ENCODE measurements at regions not wholly inside any gene's neighbourhood (a gene's known extent, or its start where the extent isn't known, plus 50 kb on each side); places are given as distances from the start of the nearest gene placed in this dataset.

- H3K9me3 Mint-ChIP-seq = no peaks in the 10 kb centered on the region
- no peak overlapping the region for H3K27ac Mint-ChIP-seq
- no peak for TF ChIP-seq CTCF (IDR thresholded peaks at IDR 0.05; ENCODE audit: unreplicated experiment)
- H3K27me3 Mint-ChIP-seq (ENCODE audit: low read depth) = peaks cover 53% of the 10 kb centered on the region
- no peaks in the 10 kb centered on the region for H3K36me3 Mint-ChIP-seq
- DNase-seq (ENCODE audit: low spot score in 2 of 2, unreplicated experiment in 2 of 2) = no peak
- no peaks in the 10 kb centered on the region for H3K4me1 Mint-ChIP-seq
- H3K4me3 Mint-ChIP-seq = no peak overlapping the region
Observed at GRCh38 chr22:27080036-27080578, 422.7 kb downstream of the MIAT start.

- Mint-ChIP-seq H3K4me3 (no peak overlapping the region), H3K27me3 (ENCODE audit: low read depth) (peaks cover 55% of the 10 kb centered on the region), H3K27ac (no peak overlapping the region), H3K4me1 (no peaks in the 10 kb centered on the region), H3K36me3 (no peaks in the 10 kb centered on the region), H3K9me3 (no peaks in the 10 kb centered on the region)
- no peak for DNase-seq (ENCODE audit: low spot score in 2 of 2, unreplicated experiment in 2 of 2)
- no peak for TF ChIP-seq CTCF (IDR thresholded peaks at IDR 0.05; ENCODE audit: unreplicated experiment)
Observed at GRCh38 chr22:27080863-27081262, 423.5 kb downstream of the MIAT start.

GRCh38 chr22:27083610-27084009 lies 426.2 kb downstream of the MIAT start:
- H3K27me3 Mint-ChIP-seq (ENCODE audit: low read depth) = peaks cover 42% of the 10 kb centered on the region
- TF ChIP-seq CTCF (IDR thresholded peaks at IDR 0.05; ENCODE audit: unreplicated experiment) = no peak
- DNase-seq (ENCODE audit: low spot score in 2 of 2, unreplicated experiment in 2 of 2) = no peak
- no peaks in the 10 kb centered on the region for H3K4me1 Mint-ChIP-seq
- no peaks in the 10 kb centered on the region for H3K36me3 Mint-ChIP-seq
- H3K27ac Mint-ChIP-seq = no peak overlapping the region
- no peaks in the 10 kb centered on the region for H3K9me3 Mint-ChIP-seq
- no peak overlapping the region for H3K4me3 Mint-ChIP-seq

- Mint-ChIP-seq H3K9me3 (no peaks in the 10 kb centered on the region), H3K27me3 (ENCODE audit: low read depth) (peaks cover 38% of the 10 kb centered on the region), H3K4me3 (no peak overlapping the region), H3K27ac (no peak overlapping the region), H3K4me1 (no peaks in the 10 kb centered on the region), H3K36me3 (no peaks in the 10 kb centered on the region)
- DNase-seq (ENCODE audit: low spot score in 2 of 2, unreplicated experiment in 2 of 2) = no peak
- no peak for TF ChIP-seq CTCF (IDR thresholded peaks at IDR 0.05; ENCODE audit: unreplicated experiment)
Observed at GRCh38 chr22:27084130-27084529, 426.7 kb downstream of the MIAT start.

- Mint-ChIP-seq H3K27me3 (ENCODE audit: low read depth) (peaks cover 23% of the 10 kb centered on the region), H3K4me1 (no peaks in the 10 kb centered on the region), H3K36me3 (no peaks in the 10 kb centered on the region), H3K4me3 (no peak overlapping the region), H3K9me3 (no peaks in the 10 kb centered on the region), H3K27ac (no peak overlapping the region)
- no peak for TF ChIP-seq CTCF (IDR thresholded peaks at IDR 0.05; ENCODE audit: unreplicated experiment)
- no peak for DNase-seq (ENCODE audit: low spot score in 2 of 2, unreplicated experiment in 2 of 2)
Observed at GRCh38 chr22:27086080-27087044, 429.0 kb downstream of the MIAT start.
